CD4-positive, alpha-beta T cell (primary cell): ENCODE measurements at regions not wholly inside any gene's neighbourhood (a gene's known extent, or its start where the extent isn't known, plus 50 kb on each side); places are given as distances from the start of the nearest gene placed in this dataset.
"Not testable (repeated sequence)": the region's sequence is repeated elsewhere in the genome, so short reads cannot be mapped to it uniquely, and the experiment has no call there.

Experiments
- ATAC-seq: fragments of 200-7000 bp; cut with Tn5 transposase; one replicate; pipeline ENCODE4 v1.10.0; 2022; ENCODE audit warnings: mild to moderate bottlenecking; ENCODE audit not compliant: poor library complexity
- CTCF ChIA-PET: fragments of 350-600 bp; sonication (Branson Sonifier 250); formaldehyde crosslinking; loops from one replicate; lab custom pipeline; 2021; ENCODE audit warnings: antibody characterized with exemption, inconsistent platforms; lab: Charles Lee
- POLR2A ChIA-PET: fragments of 350-600 bp; sonication (Branson Sonifier 250); formaldehyde crosslinking; loops from one replicate; lab custom pipeline; 2021; ENCODE audit warnings: antibody characterized with exemption, inconsistent platforms; lab: Charles Lee
- DNase-seq, 14 experiments: peaks; one replicate each; pipeline ENCODE4 v3.0.0-alpha.2; 2013 to 2020; ENCODE audit warnings: mixed read lengths in 2 of 14
- H3K27ac ChIP-seq, 2 donors: one replicate each; pipeline versions ENCODE4 v1.5.1 to v1.7.0; 2013; ENCODE audit warnings: low read length in 2 of 2, low read depth in 1 of 2, mild to moderate bottlenecking in 1 of 2
- H3K27me3 ChIP-seq, 2 experiments: 1 replicate in 1 of 2; 2 replicates in 1 of 2; pipeline versions ENCODE4 v1.6.1 to v1.7.0; 2013; ENCODE audit warnings: low read length in 2 of 2, control low read depth in 1 of 2, mild to moderate bottlenecking in 1 of 2, moderate library complexity in 1 of 2; ENCODE audit not compliant: insufficient read depth in 2 of 2, control insufficient read depth in 1 of 2
- H3K36me3 ChIP-seq: one replicate; pipeline ENCODE4 v1.6.1; 2013; ENCODE audit warnings: low read length, control low read depth; ENCODE audit not compliant: insufficient read depth
- H3K4me1 ChIP-seq: one replicate; pipeline ENCODE4 v1.6.1; 2013; ENCODE audit warnings: low read length, control low read depth; ENCODE audit not compliant: insufficient read depth
- H3K4me3 ChIP-seq: one replicate; pipeline ENCODE4 v1.5.1; 2013; ENCODE audit warnings: mild to moderate bottlenecking, low read length, moderate library complexity
- H3K9me3 ChIP-seq, 2 experiments: 1 replicate in 1 of 2; 2 replicates in 1 of 2; pipeline versions ENCODE4 v1.6.1 to v1.7.0; 2013; ENCODE audit warnings: low read length in 2 of 2, mild to moderate bottlenecking in 2 of 2, control low read depth in 1 of 2, moderate library complexity in 1 of 2; ENCODE audit not compliant: control insufficient read depth in 1 of 2, insufficient read depth in 1 of 2
- H3K27ac Mint-ChIP-seq: one replicate; pipeline ENCODE4 v1.8.0; 2020; ENCODE audit warnings: mixed read lengths
- H3K27me3 Mint-ChIP-seq: one replicate; pipeline ENCODE4 v1.8.0; 2021; ENCODE audit warnings: mixed read lengths
- H3K36me3 Mint-ChIP-seq: one replicate; pipeline ENCODE4 v1.8.0; 2021; ENCODE audit warnings: low read depth, mixed read lengths
- H3K4me1 Mint-ChIP-seq: one replicate; pipeline ENCODE4 v1.8.0; 2021; ENCODE audit warnings: low read depth, mixed read lengths
- H3K4me3 Mint-ChIP-seq: one replicate; pipeline ENCODE4 v1.8.0; 2020; ENCODE audit warnings: mild to moderate bottlenecking, mixed read lengths
- H3K9me3 Mint-ChIP-seq: one replicate; pipeline ENCODE4 v1.8.0; 2020; ENCODE audit warnings: mixed read lengths
- CTCF ChIP-seq: fragments of 200-600 bp; IDR thresholded peaks from one replicate; pipeline ENCODE4 v1.8.0; 2022; ENCODE audit warnings: antibody characterized with exemption, mild to moderate bottlenecking
- intact Hi-C, 2 experiments: fragments of 100-400 bp; cut with DNase I in 1 of 2; cut with micrococcal nuclease in 1 of 2; formaldehyde crosslinking; loops; one replicate each; pipeline versions ENCODE4 v1.15.1 to v1.9.0; 2023 to 2025; cut with DNase I, micrococcal nuclease

DNA sequence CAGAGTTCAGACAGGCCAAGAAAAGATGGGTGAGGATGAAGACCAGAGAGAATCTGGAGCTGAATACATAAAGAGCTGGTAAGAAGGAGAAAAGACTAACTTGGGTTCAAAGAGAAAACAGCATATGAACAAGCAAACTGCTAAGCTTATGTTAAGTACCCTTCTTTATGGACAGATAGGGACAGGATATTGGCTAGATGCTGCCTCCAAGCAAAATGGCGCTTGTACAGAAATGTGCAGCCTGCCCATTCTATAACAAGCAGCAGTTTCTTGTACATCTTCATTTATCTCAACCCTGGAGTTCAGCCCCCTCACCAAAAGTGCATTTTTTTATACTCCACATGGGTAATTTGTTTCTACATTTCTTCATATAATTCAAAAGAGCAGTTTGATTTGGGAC is 184.5 kb downstream of the RMST start:
- no peak overlapping the region for H3K4me3 Mint-ChIP-seq
- no peak for TF ChIP-seq CTCF
- H3K36me3 Mint-ChIP-seq: no peaks in the 10 kb centered on the region
- H3K9me3 Mint-ChIP-seq: peaks cover 5% of the 10 kb centered on the region
- intact Hi-C loops: no loop called here
- H3K4me1 Mint-ChIP-seq: no peaks in the 10 kb centered on the region
- H3K4me1 ChIP-seq: no peaks in the 10 kb centered on the region
- ChIA-PET CTCF (no interaction called here), POLR2A (no interaction called here)
- H3K4me3 ChIP-seq: no peak overlapping the region
- no peak overlapping the region for H3K27ac ChIP-seq
- DNase-seq (no peak), ATAC-seq (no peak)
- H3K27ac Mint-ChIP-seq: no peak overlapping the region
- H3K27me3 ChIP-seq: no peaks in the 10 kb centered on the region
- peaks cover 0 to 4% of the 10 kb centered on the region in 2 experiments for H3K9me3 ChIP-seq
- no peaks in the 10 kb centered on the region for H3K36me3 ChIP-seq
- no peaks in the 10 kb centered on the region for H3K27me3 Mint-ChIP-seq

DNA sequence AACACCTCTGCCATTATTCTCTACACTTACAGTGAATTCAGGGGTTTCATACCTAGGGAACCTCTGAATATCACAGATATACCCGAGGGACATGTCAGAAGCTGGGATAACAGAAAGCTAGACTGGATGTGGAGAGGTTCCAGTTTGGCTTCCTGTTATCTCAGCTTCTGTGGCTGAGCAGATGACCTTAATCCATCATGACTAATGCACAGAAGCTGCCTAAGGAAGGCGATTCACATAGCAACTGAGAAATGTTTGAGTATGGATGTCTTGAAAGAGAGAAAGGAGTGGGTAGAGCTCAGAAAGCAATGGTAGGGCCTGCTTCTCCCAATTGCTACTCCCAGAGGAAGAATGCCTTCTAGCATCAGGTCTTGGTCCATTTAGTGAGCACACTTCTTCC is 187.6 kb downstream of the RMST start:
- DNase-seq (no peak), ATAC-seq (no peak)
- ChIA-PET CTCF (no interaction called here), POLR2A (no interaction called here)
- no peaks in the 10 kb centered on the region for H3K9me3 ChIP-seq
- Mint-ChIP-seq H3K4me3 (no peak overlapping the region), H3K27me3 (no peaks in the 10 kb centered on the region), H3K9me3 (peaks cover 5% of the 10 kb centered on the region), H3K4me1 (no peaks in the 10 kb centered on the region), H3K27ac (no peak overlapping the region), H3K36me3 (no peaks in the 10 kb centered on the region)
- H3K36me3 ChIP-seq: no peaks in the 10 kb centered on the region
- TF ChIP-seq CTCF: no peak
- intact Hi-C loops: no loop called here
- H3K4me1 ChIP-seq: no peaks in the 10 kb centered on the region
- no peaks in the 10 kb centered on the region for H3K27me3 ChIP-seq
- no peak overlapping the region for H3K27ac ChIP-seq
- H3K4me3 ChIP-seq: no peak overlapping the region

- H3K27ac ChIP-seq, H3K27ac Mint-ChIP-seq, H3K36me3 Mint-ChIP-seq, H3K4me3 ChIP-seq, H3K27me3 Mint-ChIP-seq, H3K9me3 ChIP-seq, intact Hi-C loops, H3K4me1 Mint-ChIP-seq, CTCF ChIA-PET, H3K36me3 ChIP-seq, ATAC-seq, H3K4me3 Mint-ChIP-seq, DNase-seq, H3K9me3 Mint-ChIP-seq, POLR2A ChIA-PET, H3K4me1 ChIP-seq, H3K27me3 ChIP-seq: not testable (repeated sequence)
Measured at GRCh38 chr12:97656548-97656947, 193.9 kb downstream of the RMST start.

DNA sequence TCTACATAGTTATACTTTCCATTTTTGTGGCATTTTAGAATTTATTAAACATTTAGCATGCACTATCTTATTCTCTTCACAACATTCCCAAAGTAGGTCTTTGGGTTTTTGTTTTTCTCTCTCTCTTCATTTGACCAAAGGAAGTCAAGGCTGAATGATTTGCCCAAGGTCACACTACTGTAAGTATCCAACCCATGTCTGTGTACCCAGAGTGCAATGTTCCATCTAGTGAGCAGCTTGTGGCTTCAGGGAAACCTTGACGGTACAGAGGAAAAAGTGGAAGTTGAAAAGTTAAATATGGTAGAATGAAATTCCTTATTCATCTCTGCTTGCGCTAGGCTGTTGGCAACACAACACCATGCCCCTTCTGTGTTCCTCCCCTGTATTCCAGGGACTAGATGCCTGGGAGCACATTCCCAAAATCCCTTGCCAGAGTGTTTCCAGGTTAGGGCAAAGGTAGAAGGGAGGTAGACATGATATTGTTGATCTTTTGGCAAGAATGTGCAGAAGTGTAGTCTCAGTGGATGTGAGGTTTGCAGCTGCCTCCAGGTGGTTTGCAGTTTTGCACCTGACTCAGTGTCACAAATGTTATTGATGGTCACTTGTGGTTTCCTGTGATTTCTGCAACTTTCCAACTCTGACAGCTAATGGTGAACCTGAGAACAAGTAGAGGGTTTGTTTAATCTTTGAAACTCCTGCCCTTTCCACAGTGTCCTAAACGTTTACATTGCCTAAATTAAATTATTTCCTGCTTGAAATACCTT is 196.7 kb downstream of the RMST start:
- H3K36me3 Mint-ChIP-seq: no peaks in the 10 kb centered on the region

More for the DNA sequence above, 196.7 kb downstream of the RMST start:
- Histone ChIP-seq H3K27me3 (no peaks in the 10 kb centered on the region), H3K9me3 (no peaks in the 10 kb centered on the region), H3K4me3 (no peak overlapping the region), H3K27ac (no peak overlapping the region), H3K36me3 (no peaks in the 10 kb centered on the region), H3K4me1 (no peaks in the 10 kb centered on the region)
- H3K4me1 Mint-ChIP-seq: no peaks in the 10 kb centered on the region
- H3K27ac Mint-ChIP-seq: no peak overlapping the region
- DNase-seq (no peak), ATAC-seq (no peak)
- no peaks in the 10 kb centered on the region for H3K27me3 Mint-ChIP-seq
- no peak overlapping the region for H3K4me3 Mint-ChIP-seq
- POLR2A ChIA-PET: no interaction called here
- intact Hi-C loops: no loop called here
- CTCF ChIA-PET: no interaction called here
- peaks cover 2% of the 10 kb centered on the region for H3K9me3 Mint-ChIP-seq
- TF ChIP-seq CTCF: no peak
